Fibroblast of lung (primary cell): ENCODE measurements at regions not wholly inside any gene's neighbourhood (a gene's known extent, or its start where the extent isn't known, plus 50 kb on each side); places are given as distances from the start of the nearest gene placed in this dataset.

Experiments used
- DNase-seq, 2 donors: peaks; one replicate each; pipeline versions ENCODE4 v3.0.0 to v3.0.0-alpha.2; 2010; ENCODE audit warnings: low read depth in 2 of 2
- H2AFZ ChIP-seq: 2 replicates; pipeline ENCODE4 v1.5.1; 2012; ENCODE audit warnings: low read length, control low read depth, inconsistent platforms
- H3K27ac ChIP-seq: 2 replicates; pipeline ENCODE4 v1.5.1; 2011; ENCODE audit warnings: low read length, control low read depth; ENCODE audit not compliant: insufficient read depth
- H3K27me3 ChIP-seq: 2 replicates; pipeline ENCODE4 v1.5.1; 2011; ENCODE audit warnings: mild to moderate bottlenecking, low read length; ENCODE audit not compliant: control insufficient read depth, insufficient read depth
- H3K36me3 ChIP-seq: 2 replicates; pipeline ENCODE4 v1.5.1; 2011; ENCODE audit warnings: low read length; ENCODE audit not compliant: control insufficient read depth, insufficient read depth
- H3K4me1 ChIP-seq: 2 replicates; pipeline ENCODE4 v1.5.1; 2011; ENCODE audit warnings: low read length; ENCODE audit not compliant: control insufficient read depth, insufficient read depth; ENCODE audit errors: extremely low read depth
- H3K4me2 ChIP-seq: 2 replicates; pipeline ENCODE4 v1.5.1; 2011; ENCODE audit warnings: low read length, control low read depth; ENCODE audit not compliant: insufficient read depth; ENCODE audit errors: extremely low read depth
- H3K4me3 ChIP-seq, 4 experiments: fragments of 200-600 bp in 1 of 4; sonication (generic) in 1 of 4; replicated peaks in 1 of 4; 2 replicates each; pipeline ENCODE4 v1.5.1; 2011 to 2016; ENCODE audit warnings: low read length in 4 of 4, low read depth in 3 of 4, mild to moderate bottlenecking in 3 of 4, control low read depth in 2 of 4, inconsistent platforms in 1 of 4, mixed read lengths in 1 of 4; ENCODE audit not compliant: insufficient read depth in 1 of 4; ENCODE audit errors: control extremely low read depth in 1 of 4
- H3K79me2 ChIP-seq: 2 replicates; pipeline ENCODE4 v1.5.1; 2012; ENCODE audit warnings: mild to moderate bottlenecking, low read length, inconsistent platforms; ENCODE audit not compliant: control insufficient read depth, insufficient read depth
- H3K9ac ChIP-seq: 2 replicates; pipeline ENCODE4 v1.5.1; 2011; ENCODE audit warnings: mild to moderate bottlenecking, low read length, control low read depth; ENCODE audit not compliant: insufficient read depth
- H3K9me3 ChIP-seq: 2 replicates; pipeline ENCODE4 v1.5.1; 2012; ENCODE audit warnings: low read depth, low read length; ENCODE audit not compliant: control insufficient read depth, insufficient read depth
- H4K20me1 ChIP-seq: 2 replicates; pipeline ENCODE4 v1.5.1; 2011; ENCODE audit warnings: low read length; ENCODE audit not compliant: control insufficient read depth, insufficient read depth; ENCODE audit errors: extremely low read depth
- CTCF ChIP-seq, 2 donors: IDR thresholded peaks in 1 of 2; conservative IDR thresholded peaks in 1 of 2; 1 replicate in 1 of 2; 2 replicates in 1 of 2; pipeline ENCODE4 v1.5.1; 2011 to 2012; ENCODE audit warnings: low read length in 2 of 2, control low read depth in 1 of 2, inconsistent platforms in 1 of 2, low read depth in 1 of 2, mild to moderate bottlenecking in 1 of 2
- EZH2 ChIP-seq: IDR thresholded peaks from 2 replicates; pipeline ENCODE4 v1.5.1; 2012; ENCODE audit warnings: low read length, control low read depth, mild to moderate bottlenecking; ENCODE audit errors: missing control alignments

- no peak overlapping the region for H3K9ac ChIP-seq
- H3K4me2 ChIP-seq: no peak overlapping the region
- no peak for TF ChIP-seq CTCF (conservative IDR thresholded peaks at IDR 0.05 in 1 of 2, IDR thresholded peaks at IDR 0.05 in 1 of 2; ENCODE audit: low read depth in 1 of 2, low read length in 2 of 2)
- no peak for TF ChIP-seq EZH2
- no peaks in the 10 kb centered on the region for H3K4me1 ChIP-seq
- DNase-seq: no peak
- no peak overlapping the region for H3K4me3 ChIP-seq
- no peaks in the 10 kb centered on the region for H3K27me3 ChIP-seq
- H3K79me2 ChIP-seq: no peaks in the 10 kb centered on the region
- no peaks in the 10 kb centered on the region for H3K9me3 ChIP-seq
- H2AFZ ChIP-seq: no peak overlapping the region
- no peaks in the 10 kb centered on the region for H3K36me3 ChIP-seq
- no peak overlapping the region for H3K27ac ChIP-seq
- H4K20me1 ChIP-seq: no peaks in the 10 kb centered on the region
Observed at GRCh38 chr2:19476327-19476726, 117.9 kb upstream of the OSR1 start.

- no peak overlapping the region for H3K9ac ChIP-seq
- no peaks in the 10 kb centered on the region for H3K9me3 ChIP-seq
- H3K4me1 ChIP-seq: no peaks in the 10 kb centered on the region
- TF ChIP-seq CTCF (conservative IDR thresholded peaks at IDR 0.05 in 1 of 2, IDR thresholded peaks at IDR 0.05 in 1 of 2; ENCODE audit: low read depth in 1 of 2, low read length in 2 of 2) (no peak), EZH2 (no peak)
- peak overlapping the region; percentile 22 for H2AFZ ChIP-seq
- peak overlapping the region; percentile 18 for H3K4me2 ChIP-seq
- H3K79me2 ChIP-seq: no peaks in the 10 kb centered on the region
- H3K4me3 ChIP-seq: no peak overlapping the region
- no peaks in the 10 kb centered on the region for H3K27me3 ChIP-seq
- DNase-seq: peak; percentile 72 to 74
- H3K27ac ChIP-seq: no peak overlapping the region
- no peaks in the 10 kb centered on the region for H4K20me1 ChIP-seq
- no peaks in the 10 kb centered on the region for H3K36me3 ChIP-seq
Observed at GRCh38 chr2:19474128-19474527, 115.7 kb upstream of the OSR1 start.

GRCh38 chr2:19473350-19473749, 114.9 kb upstream of the OSR1 start:
- no peaks in the 10 kb centered on the region for H3K4me1 ChIP-seq
- no peaks in the 10 kb centered on the region for H3K27me3 ChIP-seq
- TF ChIP-seq EZH2 (no peak), CTCF (conservative IDR thresholded peaks at IDR 0.05 in 1 of 2, IDR thresholded peaks at IDR 0.05 in 1 of 2; ENCODE audit: low read depth in 1 of 2, low read length in 2 of 2) (no peak)
- H3K4me3 ChIP-seq: no peak overlapping the region
- no peak overlapping the region for H3K27ac ChIP-seq
- H3K9ac ChIP-seq: no peak overlapping the region
- H3K9me3 ChIP-seq: no peaks in the 10 kb centered on the region
- H4K20me1 ChIP-seq: no peaks in the 10 kb centered on the region
- no peak overlapping the region for H2AFZ ChIP-seq
- H3K4me2 ChIP-seq: no peak overlapping the region
- H3K79me2 ChIP-seq: no peaks in the 10 kb centered on the region
- H3K36me3 ChIP-seq: no peaks in the 10 kb centered on the region
- DNase-seq: no peak
